PC-3 (cell line): ENCODE measurements at regions not wholly inside any gene's neighbourhood (a gene's known extent, or its start where the extent isn't known, plus 50 kb on each side); places are given as distances from the start of the nearest gene placed in this dataset.

ENCODE experiments used
- EZH2 ChIP-seq: fragments of 300-600 bp; sonication (generic); IDR thresholded peaks from one replicate; pipeline ENCODE4 v1.6.1; 2017; ENCODE audit warnings: antibody characterized with exemption, mild to moderate bottlenecking, low read length; ENCODE audit not compliant: unreplicated experiment
- EZH2phosphoT487 ChIP-seq: fragments of 300-600 bp; sonication (generic); IDR thresholded peaks from 2 replicates; pipeline ENCODE4 v1.6.1; 2018; ENCODE audit warnings: mild to moderate bottlenecking, antibody characterized with exemption, low read length, borderline replicate concordance
- TF ChIP-seq, protein P1 (sequence below): fragments of 300-600 bp; sonication (generic); conservative IDR thresholded peaks from 2 replicates; pipeline ENCODE4 v1.5.1; 2017; ENCODE audit warnings: antibody characterized with exemption, low read depth, mild to moderate bottlenecking, low read length

DNA sequence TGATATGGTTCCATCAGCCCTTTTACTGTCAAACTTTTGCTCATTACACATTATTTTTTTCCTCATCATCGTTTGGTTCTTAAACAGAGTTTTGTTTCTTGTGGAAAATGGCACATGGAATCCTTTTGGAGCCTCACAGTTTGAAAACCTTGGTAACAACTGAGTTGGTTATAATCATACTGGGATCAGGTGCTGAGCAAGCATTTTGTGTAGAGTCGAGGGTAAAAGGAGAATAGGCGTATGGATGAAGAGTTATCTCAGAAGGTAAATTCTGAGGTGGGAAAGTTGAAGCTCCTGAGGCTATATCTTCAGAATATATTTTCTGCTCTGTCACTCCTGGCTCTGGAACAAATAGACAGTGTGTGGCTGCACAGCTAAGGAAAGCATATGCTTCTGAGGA, 274.0 kb upstream of the DSEL start:
- TF ChIP-seq, protein P1, sequence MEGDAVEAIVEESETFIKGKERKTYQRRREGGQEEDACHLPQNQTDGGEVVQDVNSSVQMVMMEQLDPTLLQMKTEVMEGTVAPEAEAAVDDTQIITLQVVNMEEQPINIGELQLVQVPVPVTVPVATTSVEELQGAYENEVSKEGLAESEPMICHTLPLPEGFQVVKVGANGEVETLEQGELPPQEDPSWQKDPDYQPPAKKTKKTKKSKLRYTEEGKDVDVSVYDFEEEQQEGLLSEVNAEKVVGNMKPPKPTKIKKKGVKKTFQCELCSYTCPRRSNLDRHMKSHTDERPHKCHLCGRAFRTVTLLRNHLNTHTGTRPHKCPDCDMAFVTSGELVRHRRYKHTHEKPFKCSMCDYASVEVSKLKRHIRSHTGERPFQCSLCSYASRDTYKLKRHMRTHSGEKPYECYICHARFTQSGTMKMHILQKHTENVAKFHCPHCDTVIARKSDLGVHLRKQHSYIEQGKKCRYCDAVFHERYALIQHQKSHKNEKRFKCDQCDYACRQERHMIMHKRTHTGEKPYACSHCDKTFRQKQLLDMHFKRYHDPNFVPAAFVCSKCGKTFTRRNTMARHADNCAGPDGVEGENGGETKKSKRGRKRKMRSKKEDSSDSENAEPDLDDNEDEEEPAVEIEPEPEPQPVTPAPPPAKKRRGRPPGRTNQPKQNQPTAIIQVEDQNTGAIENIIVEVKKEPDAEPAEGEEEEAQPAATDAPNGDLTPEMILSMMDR: no peak
- no peak for TF ChIP-seq EZH2
- TF ChIP-seq EZH2phosphoT487: no peak
